HFF-Myc (cell line): ENCODE measurements at regions not wholly inside any gene's neighbourhood (a gene's known extent, or its start where the extent isn't known, plus 50 kb on each side); places are given as distances from the start of the nearest gene placed in this dataset.

Experiments
- DNase-seq: peaks from one replicate; pipeline ENCODE4 v3.0.0-alpha.2; 2011; ENCODE audit warnings: low read depth; ENCODE audit errors: extremely low read depth
- H3K4me3 ChIP-seq: replicated peaks from 2 replicates; pipeline ENCODE4 v1.5.1; 2011; ENCODE audit warnings: low read depth, mild to moderate bottlenecking, control low read depth, low read length
- TF ChIP-seq, protein P1 (sequence below): IDR thresholded peaks from 2 replicates; pipeline ENCODE4 v1.5.1; 2012; ENCODE audit warnings: mild to moderate bottlenecking, low read depth, low read length, control low read depth; ENCODE audit errors: missing control alignments

DNA sequence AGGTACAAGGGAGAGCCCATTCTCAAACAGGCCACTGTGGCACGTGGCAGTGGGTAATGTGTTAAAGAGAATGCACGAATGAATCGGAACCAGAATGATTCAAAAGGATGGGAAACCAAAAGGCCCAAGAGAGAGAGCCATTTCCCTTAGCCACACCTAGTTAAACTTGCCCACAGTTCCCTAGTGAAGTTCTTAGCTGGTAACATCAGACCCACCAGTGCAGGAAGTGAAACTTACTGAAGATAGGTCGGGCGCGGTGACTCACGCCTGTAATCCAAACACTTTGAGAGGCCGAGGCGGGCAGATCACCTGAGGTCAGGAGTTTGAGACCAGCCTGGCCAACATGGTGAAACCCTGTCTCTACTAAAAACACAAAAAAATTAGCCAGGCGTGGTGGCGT, 97.1 kb downstream of the MEX3B start:
- TF ChIP-seq, protein P1, sequence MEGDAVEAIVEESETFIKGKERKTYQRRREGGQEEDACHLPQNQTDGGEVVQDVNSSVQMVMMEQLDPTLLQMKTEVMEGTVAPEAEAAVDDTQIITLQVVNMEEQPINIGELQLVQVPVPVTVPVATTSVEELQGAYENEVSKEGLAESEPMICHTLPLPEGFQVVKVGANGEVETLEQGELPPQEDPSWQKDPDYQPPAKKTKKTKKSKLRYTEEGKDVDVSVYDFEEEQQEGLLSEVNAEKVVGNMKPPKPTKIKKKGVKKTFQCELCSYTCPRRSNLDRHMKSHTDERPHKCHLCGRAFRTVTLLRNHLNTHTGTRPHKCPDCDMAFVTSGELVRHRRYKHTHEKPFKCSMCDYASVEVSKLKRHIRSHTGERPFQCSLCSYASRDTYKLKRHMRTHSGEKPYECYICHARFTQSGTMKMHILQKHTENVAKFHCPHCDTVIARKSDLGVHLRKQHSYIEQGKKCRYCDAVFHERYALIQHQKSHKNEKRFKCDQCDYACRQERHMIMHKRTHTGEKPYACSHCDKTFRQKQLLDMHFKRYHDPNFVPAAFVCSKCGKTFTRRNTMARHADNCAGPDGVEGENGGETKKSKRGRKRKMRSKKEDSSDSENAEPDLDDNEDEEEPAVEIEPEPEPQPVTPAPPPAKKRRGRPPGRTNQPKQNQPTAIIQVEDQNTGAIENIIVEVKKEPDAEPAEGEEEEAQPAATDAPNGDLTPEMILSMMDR = no peak
- no peak overlapping the region for H3K4me3 ChIP-seq
- DNase-seq = no peak

DNA sequence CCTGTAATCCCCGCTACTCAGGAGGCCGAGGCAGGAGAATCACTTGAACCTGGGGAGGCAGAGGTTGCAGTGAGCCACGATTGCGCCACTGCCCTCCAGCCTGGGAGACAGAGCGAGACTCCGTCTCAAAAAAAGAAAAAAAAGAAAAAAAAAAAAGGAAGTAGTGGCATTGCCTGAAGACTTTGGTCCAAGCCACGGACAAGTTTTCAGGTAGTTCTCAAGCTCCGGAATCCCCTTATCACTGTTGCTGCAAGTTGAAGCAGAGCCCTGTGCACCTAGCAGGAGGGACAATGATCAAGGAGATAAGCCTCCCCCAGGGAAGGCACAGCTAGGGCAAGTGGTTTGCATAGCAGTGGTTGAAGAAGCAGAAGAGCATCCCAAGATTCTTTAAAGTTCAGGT, 97.6 kb downstream of the MEX3B start:
- no peak overlapping the region for H3K4me3 ChIP-seq
- no peak for DNase-seq
- TF ChIP-seq, protein P1 = no peak

DNA sequence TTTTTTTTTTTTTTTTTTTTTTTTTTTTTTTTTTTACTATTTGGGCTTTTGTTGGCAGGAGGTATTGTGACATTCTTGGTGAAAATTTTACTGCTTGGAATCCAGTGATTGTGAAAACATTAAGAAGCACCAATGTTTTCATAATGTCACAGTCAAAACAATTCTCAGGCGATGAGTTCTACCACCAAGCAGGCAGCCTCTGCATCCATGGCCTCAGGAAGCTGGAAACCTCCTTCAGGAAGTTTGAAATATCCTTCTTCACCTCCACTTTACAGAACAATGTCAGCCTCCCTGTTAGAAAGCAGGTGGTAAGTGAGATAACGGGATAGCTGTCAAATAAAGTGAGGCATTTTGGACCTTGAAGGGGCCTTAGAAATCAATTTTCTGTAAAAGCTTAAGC, 98.3 kb downstream of the MEX3B start:
- no peak for DNase-seq

DNA sequence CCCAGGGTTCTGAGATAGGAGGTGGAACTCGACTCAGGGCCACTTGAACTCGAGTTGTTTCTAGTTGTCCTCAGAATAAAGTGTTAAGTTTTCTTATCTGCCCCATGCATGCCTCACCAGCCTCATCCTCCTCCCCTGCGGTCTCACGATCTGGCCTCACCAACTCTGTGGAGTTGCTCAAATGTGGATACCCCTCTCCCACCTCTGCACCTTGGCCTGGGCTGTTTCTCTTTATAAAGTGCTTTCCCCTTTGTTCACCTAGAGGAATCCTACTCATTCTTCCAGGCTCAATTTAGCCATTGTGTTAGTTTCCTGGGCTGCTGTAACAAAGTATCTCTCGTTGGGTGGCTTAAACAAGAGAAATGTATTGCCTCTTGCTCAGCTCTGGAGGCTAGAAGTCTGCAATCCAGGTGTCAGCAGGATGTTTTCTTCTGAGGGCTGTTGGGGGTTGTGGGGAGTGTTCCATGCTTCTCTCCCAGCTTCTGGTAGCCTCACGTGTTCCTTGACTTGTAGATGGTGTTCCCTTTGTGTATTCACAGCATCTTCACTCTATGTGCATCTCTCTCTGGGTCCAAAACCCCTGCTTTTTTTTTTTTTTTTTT, 100.7 kb downstream of the MEX3B start:
- H3K4me3 ChIP-seq = no peak overlapping the region
- DNase-seq = no peak
- TF ChIP-seq, protein P1 = no peak

More for the DNA sequence above, 98.3 kb downstream of the MEX3B start:
- H3K4me3 ChIP-seq = no peak overlapping the region
- TF ChIP-seq, protein P1 = no peak

DNA sequence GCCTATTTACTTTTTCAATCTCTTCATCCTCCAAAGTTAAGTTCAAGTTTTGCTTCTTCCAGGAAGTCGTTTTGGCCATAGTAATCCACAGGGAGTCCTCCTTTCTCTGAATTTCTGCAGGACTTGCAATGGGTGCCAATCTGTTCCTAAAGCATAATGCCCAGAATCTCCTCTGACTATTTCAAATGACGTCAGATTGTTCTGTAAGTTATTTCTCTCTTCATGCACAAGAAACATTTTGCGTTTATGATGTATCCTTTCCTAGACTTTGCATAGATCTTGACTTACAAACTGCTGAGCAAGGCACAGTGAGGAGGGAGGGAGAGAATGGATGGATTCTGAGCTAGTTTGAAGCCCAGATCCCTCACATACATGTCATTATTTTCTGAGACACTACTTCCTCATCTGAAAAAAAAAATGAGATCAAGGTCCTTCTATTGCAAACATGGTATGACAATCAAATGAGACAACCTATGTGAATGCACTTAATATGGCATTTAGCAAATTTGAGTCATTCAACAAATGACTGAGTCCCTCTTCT, 103.1 kb downstream of the MEX3B start:
- TF ChIP-seq, protein P1 = no peak
- H3K4me3 ChIP-seq = no peak overlapping the region
- no peak for DNase-seq

DNA sequence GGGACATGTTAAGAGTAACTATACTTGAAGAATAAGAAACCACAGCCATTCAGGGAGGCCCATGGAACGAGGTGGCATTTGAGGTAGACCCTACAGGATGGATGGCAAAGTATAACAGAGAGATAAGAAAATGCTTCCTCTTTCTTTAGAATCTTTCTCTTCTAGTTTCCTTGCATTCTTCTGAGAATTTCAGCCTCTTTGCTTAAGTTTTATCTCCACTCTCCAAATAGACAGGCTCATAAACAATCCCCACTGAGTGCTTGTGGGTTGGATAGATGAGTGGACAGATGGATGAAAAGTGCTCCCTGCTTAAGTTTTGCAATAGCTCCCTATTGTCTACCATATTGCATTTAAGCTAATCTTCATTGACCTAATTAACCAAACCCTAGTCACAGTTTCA, 103.7 kb downstream of the MEX3B start:
- TF ChIP-seq, protein P1 = no peak
- H3K4me3 ChIP-seq = no peak overlapping the region
- no peak for DNase-seq

DNA sequence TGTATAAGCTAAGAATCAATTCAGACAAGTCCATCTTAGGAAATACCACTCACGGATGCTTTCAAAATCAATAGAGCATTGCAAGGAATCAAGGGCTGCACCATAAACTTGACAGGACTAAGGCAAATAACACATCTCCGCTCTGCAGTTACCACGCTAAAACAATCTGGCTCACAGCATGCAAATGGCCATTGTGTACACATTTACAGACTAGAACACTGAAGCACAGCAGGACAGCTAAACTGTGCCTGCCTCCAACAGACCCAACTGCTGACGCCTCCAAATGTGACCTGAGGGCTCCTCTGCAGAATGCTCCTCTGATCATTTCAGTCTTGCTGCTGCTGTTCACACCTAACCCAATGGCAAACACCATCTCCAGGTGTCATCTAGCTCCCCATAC, 104.3 kb downstream of the MEX3B start:
- no peak overlapping the region for H3K4me3 ChIP-seq
- DNase-seq = no peak

More for the DNA sequence above, 104.3 kb downstream of the MEX3B start:
- TF ChIP-seq, protein P1 = no peak
